ENCODE measurements at regions not wholly inside any gene's neighbourhood (a gene's known extent, or its start where the extent isn't known, plus 50 kb on each side); places are given as distances from the start of the nearest gene placed in this dataset.

DNA sequence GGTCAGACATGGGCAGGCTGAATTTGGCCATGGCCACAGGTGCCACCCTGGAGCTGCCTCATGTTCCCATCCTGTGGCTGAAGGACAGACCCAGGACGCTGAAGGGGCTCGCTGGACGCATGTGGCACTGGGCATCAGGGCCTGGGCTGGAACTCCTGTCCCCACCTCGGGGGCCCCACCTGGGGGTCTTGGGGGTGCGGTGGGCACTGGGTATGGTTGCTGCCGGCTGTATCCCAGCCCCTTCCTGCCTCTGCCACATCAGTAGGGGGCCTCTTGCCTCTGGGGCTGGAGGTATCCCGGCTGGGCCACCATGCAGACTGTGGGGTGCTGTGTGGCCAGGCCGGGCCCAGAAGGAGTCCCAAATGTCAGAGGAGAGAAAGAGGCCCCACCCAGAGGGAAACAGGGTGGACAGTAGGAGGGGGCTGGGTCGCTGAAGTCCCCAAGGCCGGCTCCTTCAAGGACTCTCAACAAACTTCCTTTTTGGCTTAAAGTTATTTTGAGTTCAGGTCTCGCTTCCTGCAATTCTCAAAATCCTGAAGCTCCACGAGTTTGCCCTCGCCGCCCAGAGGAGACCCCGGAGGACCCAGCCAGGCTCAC lies 78.7 kb downstream of the SIK1 start:
- Histone ChIP-seq H3K27me3 (ENCODE audit: insufficient read depth, poor library complexity, severe bottlenecking) (no peaks in the 10 kb centered on the region), H3K27ac (replicated peaks) (no peak overlapping the region), H3K4me3 (replicated peaks; ENCODE audit: insufficient read depth, low read length) (no peak overlapping the region)
- DNase-seq (ENCODE audit: low read depth in 1 of 2, low spot score in 1 of 2) = no peak
- TF ChIP-seq, protein P1, sequence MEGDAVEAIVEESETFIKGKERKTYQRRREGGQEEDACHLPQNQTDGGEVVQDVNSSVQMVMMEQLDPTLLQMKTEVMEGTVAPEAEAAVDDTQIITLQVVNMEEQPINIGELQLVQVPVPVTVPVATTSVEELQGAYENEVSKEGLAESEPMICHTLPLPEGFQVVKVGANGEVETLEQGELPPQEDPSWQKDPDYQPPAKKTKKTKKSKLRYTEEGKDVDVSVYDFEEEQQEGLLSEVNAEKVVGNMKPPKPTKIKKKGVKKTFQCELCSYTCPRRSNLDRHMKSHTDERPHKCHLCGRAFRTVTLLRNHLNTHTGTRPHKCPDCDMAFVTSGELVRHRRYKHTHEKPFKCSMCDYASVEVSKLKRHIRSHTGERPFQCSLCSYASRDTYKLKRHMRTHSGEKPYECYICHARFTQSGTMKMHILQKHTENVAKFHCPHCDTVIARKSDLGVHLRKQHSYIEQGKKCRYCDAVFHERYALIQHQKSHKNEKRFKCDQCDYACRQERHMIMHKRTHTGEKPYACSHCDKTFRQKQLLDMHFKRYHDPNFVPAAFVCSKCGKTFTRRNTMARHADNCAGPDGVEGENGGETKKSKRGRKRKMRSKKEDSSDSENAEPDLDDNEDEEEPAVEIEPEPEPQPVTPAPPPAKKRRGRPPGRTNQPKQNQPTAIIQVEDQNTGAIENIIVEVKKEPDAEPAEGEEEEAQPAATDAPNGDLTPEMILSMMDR (IDR thresholded peaks at IDR 0.05; ENCODE audit: insufficient read depth, low read length) = no peak
- TF ChIP-seq GABPA (IDR thresholded peaks at IDR 0.05; ENCODE audit: low read depth) (no peak), SPI1 (IDR thresholded peaks at IDR 0.05; ENCODE audit: borderline replicate concordance, low read depth) (no peak), POLR2AphosphoS5 (IDR thresholded peaks at IDR 0.05; ENCODE audit: low read depth) (no peak)
- TF ChIP-seq, protein P2, sequence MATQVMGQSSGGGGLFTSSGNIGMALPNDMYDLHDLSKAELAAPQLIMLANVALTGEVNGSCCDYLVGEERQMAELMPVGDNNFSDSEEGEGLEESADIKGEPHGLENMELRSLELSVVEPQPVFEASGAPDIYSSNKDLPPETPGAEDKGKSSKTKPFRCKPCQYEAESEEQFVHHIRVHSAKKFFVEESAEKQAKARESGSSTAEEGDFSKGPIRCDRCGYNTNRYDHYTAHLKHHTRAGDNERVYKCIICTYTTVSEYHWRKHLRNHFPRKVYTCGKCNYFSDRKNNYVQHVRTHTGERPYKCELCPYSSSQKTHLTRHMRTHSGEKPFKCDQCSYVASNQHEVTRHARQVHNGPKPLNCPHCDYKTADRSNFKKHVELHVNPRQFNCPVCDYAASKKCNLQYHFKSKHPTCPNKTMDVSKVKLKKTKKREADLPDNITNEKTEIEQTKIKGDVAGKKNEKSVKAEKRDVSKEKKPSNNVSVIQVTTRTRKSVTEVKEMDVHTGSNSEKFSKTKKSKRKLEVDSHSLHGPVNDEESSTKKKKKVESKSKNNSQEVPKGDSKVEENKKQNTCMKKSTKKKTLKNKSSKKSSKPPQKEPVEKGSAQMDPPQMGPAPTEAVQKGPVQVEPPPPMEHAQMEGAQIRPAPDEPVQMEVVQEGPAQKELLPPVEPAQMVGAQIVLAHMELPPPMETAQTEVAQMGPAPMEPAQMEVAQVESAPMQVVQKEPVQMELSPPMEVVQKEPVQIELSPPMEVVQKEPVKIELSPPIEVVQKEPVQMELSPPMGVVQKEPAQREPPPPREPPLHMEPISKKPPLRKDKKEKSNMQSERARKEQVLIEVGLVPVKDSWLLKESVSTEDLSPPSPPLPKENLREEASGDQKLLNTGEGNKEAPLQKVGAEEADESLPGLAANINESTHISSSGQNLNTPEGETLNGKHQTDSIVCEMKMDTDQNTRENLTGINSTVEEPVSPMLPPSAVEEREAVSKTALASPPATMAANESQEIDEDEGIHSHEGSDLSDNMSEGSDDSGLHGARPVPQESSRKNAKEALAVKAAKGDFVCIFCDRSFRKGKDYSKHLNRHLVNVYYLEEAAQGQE (IDR thresholded peaks at IDR 0.05; ENCODE audit: insufficient replicate concordance, low read depth) = no peak

DNA sequence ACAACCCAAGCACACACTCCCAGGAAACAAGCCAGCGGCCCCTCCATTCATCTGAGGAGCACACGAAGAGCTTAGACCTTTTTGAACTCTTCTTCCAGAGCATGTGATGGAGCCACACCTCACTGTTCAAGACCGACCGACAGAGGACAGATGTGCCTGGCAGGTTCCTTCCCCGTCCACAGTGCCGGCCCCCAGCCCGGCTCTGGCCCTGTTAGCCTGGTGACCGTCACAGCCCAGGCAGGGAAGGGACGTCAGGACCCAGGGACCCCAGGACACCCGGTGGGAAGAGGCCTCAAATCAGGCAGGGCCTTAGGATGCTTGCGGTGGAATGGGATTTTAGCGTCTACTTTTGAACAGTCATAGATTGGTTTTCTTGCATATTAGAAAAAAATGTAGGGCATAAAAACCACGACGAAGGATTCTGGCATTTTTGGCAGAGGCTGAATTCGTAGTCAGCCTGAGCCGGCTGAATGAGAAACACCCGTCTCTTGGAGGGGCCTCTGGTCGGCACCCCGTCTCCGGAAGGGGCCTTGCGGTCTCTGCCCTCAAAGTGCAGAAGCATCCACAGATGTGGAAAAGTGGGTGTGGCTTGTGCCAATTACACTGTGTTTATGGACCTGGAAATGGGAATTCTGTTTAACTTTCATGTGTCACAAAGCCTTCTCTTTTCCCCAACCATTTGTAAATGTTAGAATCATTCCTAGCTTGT lies 79.3 kb downstream of the SIK1 start:
- no peak for DNase-seq (ENCODE audit: low read depth in 1 of 2, low spot score in 1 of 2)
- no peak for TF ChIP-seq GABPA (IDR thresholded peaks at IDR 0.05; ENCODE audit: low read depth)
- no peak for TF ChIP-seq POLR2AphosphoS5 (IDR thresholded peaks at IDR 0.05; ENCODE audit: low read depth)
- TF ChIP-seq, protein P2 (IDR thresholded peaks at IDR 0.05; ENCODE audit: insufficient replicate concordance, low read depth) = no peak
- TF ChIP-seq, protein P1 (IDR thresholded peaks at IDR 0.05; ENCODE audit: insufficient read depth, low read length) = no peak
- no peak for TF ChIP-seq SPI1 (IDR thresholded peaks at IDR 0.05; ENCODE audit: borderline replicate concordance, low read depth)
- Histone ChIP-seq H3K4me3 (replicated peaks; ENCODE audit: insufficient read depth, low read length) (no peak overlapping the region), H3K27ac (replicated peaks) (no peak overlapping the region), H3K27me3 (ENCODE audit: insufficient read depth, poor library complexity, severe bottlenecking) (no peaks in the 10 kb centered on the region)

DNA sequence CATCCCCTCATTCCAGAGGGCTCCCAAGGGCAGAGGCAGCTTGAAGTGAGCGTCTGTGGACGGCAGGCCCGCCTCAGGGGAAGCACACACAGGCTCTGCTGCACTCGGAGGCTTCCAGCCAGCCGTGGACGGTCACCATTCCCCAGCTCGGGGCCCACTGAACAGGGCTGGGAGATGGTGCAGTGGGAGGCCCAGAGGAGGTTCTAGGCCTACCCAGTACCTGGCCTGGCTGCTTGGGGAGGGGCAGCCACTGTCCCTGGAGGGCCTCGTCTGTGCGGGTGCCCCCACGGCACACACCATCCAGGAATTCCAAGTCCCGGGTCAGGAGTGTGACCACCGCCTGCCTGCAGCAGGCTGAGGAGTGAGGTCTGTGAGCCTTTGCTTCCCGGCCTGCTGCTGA lies 80.4 kb downstream of the SIK1 start:
- Histone ChIP-seq H3K4me3 (replicated peaks; ENCODE audit: insufficient read depth, low read length) (no peak overlapping the region), H3K27ac (replicated peaks) (no peak overlapping the region; the same call in 1 of the 2 replicates), H3K27me3 (ENCODE audit: insufficient read depth, poor library complexity, severe bottlenecking) (no peaks in the 10 kb centered on the region)
- DNase-seq (ENCODE audit: low read depth in 1 of 2, low spot score in 1 of 2) = no peak
- TF ChIP-seq POLR2AphosphoS5 (IDR thresholded peaks at IDR 0.05; ENCODE audit: low read depth) (no peak), GABPA (IDR thresholded peaks at IDR 0.05; ENCODE audit: low read depth) (no peak), SPI1 (IDR thresholded peaks at IDR 0.05; ENCODE audit: borderline replicate concordance, low read depth) (no peak)
- TF ChIP-seq, protein P2 (IDR thresholded peaks at IDR 0.05; ENCODE audit: insufficient replicate concordance, low read depth) = no peak
- TF ChIP-seq, protein P1 (IDR thresholded peaks at IDR 0.05; ENCODE audit: insufficient read depth, low read length) = no peak
